SK-N-SH (cell line): ENCODE measurements at regions not wholly inside any gene's neighbourhood (a gene's known extent, or its start where the extent isn't known, plus 50 kb on each side); places are given as distances from the start of the nearest gene placed in this dataset.

Experiments
- FOXM1 ChIP-seq: IDR thresholded peaks from 2 replicates; pipeline ENCODE4 v1.4.0; 2012; ENCODE audit warnings: low read depth, mild to moderate bottlenecking
- RAD21 ChIP-seq: IDR thresholded peaks from 2 replicates; pipeline ENCODE4 v1.6.1; 2012; ENCODE audit warnings: mild to moderate bottlenecking, low read length
- YY1 ChIP-seq: IDR thresholded peaks from 2 replicates; pipeline ENCODE4 v1.4.0; 2012; ENCODE audit warnings: low read depth, mild to moderate bottlenecking
- TF ChIP-seq, protein P1 (sequence below): fragments of 200-600 bp; sonication (generic); IDR thresholded peaks from 2 replicates; pipeline ENCODE4 v1.6.1; 2017; ENCODE audit warnings: antibody characterized with exemption, mild to moderate bottlenecking, moderate library complexity
- TF ChIP-seq, protein P2 (sequence below): IDR thresholded peaks from 2 replicates; pipeline ENCODE4 v1.6.1; 2012; ENCODE audit warnings: mild to moderate bottlenecking, low read depth, low read length, moderate library complexity

DNA sequence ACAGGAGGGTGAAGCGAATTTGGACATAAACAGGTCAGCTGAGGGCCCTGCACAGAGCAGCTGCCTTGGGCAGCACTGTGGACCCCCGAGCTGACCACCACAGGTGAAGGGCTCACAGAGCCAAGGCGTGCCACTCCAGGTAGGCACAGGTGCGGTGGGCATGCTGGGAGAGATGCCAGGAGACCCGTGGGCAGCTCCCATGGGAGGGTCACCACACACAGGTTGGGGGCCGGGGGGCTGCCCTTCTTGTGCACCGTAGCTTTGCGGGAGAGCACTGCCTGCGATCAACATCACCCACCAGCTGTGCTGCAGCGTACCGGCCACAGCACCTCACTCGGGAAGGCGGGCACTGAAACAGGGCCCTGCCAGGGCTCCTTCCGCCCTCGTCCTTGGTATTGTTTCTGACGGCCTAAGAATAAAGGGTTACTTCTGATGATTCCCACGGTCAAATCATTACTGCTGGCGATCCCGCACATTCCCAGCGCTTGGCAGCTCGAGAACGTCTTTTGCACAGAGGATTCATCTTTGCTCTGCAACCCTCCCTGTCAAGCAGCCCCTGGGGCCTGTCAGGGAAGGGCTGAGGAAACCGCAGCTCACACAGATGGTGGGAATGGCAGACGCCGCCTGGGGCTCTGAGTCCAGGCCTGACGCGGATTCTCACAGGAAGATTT lies 181.7 kb downstream of the BANP start:
- TF ChIP-seq, protein P1, sequence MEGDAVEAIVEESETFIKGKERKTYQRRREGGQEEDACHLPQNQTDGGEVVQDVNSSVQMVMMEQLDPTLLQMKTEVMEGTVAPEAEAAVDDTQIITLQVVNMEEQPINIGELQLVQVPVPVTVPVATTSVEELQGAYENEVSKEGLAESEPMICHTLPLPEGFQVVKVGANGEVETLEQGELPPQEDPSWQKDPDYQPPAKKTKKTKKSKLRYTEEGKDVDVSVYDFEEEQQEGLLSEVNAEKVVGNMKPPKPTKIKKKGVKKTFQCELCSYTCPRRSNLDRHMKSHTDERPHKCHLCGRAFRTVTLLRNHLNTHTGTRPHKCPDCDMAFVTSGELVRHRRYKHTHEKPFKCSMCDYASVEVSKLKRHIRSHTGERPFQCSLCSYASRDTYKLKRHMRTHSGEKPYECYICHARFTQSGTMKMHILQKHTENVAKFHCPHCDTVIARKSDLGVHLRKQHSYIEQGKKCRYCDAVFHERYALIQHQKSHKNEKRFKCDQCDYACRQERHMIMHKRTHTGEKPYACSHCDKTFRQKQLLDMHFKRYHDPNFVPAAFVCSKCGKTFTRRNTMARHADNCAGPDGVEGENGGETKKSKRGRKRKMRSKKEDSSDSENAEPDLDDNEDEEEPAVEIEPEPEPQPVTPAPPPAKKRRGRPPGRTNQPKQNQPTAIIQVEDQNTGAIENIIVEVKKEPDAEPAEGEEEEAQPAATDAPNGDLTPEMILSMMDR, result no peak
- TF ChIP-seq, protein P2, sequence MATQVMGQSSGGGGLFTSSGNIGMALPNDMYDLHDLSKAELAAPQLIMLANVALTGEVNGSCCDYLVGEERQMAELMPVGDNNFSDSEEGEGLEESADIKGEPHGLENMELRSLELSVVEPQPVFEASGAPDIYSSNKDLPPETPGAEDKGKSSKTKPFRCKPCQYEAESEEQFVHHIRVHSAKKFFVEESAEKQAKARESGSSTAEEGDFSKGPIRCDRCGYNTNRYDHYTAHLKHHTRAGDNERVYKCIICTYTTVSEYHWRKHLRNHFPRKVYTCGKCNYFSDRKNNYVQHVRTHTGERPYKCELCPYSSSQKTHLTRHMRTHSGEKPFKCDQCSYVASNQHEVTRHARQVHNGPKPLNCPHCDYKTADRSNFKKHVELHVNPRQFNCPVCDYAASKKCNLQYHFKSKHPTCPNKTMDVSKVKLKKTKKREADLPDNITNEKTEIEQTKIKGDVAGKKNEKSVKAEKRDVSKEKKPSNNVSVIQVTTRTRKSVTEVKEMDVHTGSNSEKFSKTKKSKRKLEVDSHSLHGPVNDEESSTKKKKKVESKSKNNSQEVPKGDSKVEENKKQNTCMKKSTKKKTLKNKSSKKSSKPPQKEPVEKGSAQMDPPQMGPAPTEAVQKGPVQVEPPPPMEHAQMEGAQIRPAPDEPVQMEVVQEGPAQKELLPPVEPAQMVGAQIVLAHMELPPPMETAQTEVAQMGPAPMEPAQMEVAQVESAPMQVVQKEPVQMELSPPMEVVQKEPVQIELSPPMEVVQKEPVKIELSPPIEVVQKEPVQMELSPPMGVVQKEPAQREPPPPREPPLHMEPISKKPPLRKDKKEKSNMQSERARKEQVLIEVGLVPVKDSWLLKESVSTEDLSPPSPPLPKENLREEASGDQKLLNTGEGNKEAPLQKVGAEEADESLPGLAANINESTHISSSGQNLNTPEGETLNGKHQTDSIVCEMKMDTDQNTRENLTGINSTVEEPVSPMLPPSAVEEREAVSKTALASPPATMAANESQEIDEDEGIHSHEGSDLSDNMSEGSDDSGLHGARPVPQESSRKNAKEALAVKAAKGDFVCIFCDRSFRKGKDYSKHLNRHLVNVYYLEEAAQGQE, result no peak
- TF ChIP-seq RAD21 (no peak; the same call in 1 of the 2 replicates), FOXM1 (no peak), YY1 (no peak)
